Ramos (cell line): ENCODE measurements at regions not wholly inside any gene's neighbourhood (a gene's known extent, or its start where the extent isn't known, plus 50 kb on each side); places are given as distances from the start of the nearest gene placed in this dataset.

Source experiments
- in situ Hi-C: fragments of 300-500 bp; cut with MboI; formaldehyde crosslinking; loops from one replicate; pipeline ENCODE4 v1.14.3; 2022; ENCODE audit warnings: low sequenced_read_pairs; ENCODE audit not compliant: unreplicated experiment

DNA sequence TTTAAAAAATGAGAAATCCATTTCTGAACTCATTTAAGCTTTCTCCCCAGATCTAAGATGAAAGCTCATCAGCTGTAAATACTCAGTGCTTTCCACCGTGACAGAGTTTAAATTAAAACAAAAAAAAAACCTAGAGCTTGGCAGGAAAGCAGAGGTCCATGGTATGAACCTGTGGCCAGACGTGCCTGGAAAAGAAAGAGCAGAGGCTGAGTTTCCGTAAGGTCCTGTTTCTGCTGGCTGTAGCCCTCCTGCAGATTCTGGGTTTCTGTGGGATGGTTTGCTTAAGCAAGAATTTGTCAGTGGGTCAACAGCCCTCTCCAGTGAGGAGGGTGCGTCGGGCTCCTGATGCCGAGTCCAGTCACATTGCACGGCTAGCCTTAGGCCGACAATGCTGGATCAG lies 383.2 kb downstream of the SAMD5 start:
- in situ Hi-C loops = no loop called here

DNA sequence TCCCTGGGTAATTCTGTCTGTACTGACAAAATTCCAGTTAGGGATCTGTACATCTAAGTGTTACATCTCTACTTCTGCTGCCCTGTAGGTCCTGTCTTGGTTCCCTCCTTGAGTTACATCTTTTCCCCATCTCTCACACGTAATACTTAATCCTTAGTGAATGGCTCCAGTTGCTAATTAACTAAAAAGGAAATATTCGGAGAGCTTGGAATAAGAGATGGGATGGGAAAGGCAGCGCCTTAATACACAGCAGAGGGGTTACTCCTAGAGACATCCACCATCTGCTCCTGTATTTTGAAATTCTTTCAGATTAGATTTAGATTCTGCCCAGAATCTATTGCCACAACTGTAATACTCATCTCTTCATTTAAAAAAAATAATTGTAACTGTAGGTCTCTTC lies 384.0 kb downstream of the SAMD5 start:
- in situ Hi-C loops = no loop called here

DNA sequence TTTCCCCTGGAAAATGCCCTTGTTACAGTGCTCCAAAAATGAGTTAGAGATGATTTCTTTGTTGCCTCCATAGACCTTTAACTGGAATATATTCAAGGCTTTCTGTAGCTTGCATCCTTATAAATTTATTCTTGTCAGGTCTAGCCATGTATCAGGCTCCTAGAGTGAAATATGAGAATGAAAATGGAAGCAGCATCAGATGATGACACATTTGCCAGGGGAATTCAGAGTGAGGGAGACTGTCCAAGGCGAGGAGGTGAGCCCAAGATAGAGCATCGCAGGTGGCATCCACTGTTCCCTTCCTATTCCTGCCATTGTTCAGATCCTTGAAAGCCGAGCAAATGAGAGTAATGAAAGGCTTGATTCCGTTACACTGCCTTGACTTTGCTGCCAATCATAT lies 386.8 kb downstream of the SAMD5 start:
- in situ Hi-C loops = no loop called here

DNA sequence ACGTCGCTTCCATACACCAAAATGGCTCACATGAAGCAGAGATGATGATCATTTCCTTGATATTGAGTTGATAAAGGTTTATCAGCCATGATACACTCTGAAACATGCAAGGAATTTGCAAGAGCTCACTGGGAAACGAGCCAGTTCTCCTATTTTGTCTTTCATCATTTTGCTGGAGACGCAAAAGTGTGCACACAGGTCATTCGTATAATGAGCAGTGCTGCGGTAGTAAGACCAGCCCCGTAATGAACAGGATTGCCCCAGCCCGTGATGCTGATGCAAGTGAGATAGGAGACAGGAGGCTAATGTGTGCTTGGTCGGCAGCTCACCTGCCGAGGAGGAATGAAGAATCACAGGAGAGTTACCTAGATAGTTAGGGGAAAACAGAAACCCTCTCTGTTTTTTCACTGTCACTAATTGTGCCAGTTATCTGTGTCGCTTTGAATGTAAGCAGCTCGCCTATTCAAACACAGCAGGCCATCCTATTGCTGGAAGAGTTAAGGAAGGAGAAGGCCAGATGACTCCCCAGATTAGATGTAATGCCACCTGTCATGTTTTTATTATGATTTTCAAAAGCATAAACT lies 391.8 kb downstream of the SAMD5 start:
- in situ Hi-C loops = no loop called here

DNA sequence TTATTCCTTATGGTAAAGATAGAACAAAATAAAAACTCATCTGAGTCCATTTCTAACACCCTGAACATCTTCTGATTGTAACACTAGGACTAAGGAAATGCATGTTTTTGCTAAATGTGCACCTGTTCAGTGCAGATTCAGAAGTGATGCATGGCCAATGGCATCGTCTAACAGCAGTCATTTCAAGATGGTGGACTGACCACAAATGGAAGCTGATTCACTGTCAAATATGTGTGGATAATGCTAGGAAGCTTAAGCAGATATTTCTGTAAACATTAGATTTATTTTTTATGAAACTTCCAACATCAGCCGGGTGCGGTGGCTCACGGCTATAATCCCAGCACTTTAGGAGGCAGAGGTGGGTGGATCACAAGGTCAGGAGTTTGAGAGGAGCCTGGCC lies 394.8 kb downstream of the SAMD5 start:
- in situ Hi-C loops = no loop called here

DNA sequence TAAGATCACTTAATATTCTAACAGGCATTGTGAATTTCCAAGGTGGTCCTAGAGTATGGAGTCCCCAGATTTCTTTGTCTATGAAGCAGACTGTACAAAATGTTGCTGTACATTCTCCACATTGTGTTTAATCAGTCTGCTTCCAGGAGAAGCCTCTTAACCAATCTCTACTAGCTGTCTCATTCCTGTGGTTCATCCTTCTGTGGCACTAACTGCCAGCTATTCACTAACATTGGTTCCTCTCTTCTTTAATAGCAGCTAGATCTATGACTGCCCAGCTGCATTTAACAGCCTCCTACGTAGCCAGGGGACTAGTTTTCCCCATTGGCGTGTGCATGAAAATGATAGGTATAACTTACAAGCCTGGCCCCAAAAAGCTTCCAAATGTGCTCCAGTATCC lies 395.4 kb downstream of the SAMD5 start:
- in situ Hi-C loops = no loop called here

DNA sequence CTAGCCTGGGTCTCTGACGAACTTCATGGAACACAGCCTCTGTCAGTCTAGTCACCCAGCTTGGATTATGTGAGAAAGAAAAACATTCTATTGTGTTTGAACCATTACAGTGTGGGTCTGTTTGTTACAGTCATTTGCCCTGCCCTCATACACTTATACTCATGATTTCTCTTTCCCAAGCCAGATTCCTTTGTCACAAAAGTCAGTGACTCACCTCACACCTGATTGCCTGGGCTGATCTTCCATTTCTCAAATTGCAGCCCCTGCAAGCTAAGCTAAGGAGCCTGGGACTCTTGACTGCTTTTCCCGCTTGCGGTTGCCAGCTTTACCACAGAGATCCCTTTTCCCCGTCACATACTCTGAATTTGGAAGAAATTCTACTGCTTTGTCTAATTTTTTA lies 395.9 kb downstream of the SAMD5 start:
- in situ Hi-C loops = no loop called here

DNA sequence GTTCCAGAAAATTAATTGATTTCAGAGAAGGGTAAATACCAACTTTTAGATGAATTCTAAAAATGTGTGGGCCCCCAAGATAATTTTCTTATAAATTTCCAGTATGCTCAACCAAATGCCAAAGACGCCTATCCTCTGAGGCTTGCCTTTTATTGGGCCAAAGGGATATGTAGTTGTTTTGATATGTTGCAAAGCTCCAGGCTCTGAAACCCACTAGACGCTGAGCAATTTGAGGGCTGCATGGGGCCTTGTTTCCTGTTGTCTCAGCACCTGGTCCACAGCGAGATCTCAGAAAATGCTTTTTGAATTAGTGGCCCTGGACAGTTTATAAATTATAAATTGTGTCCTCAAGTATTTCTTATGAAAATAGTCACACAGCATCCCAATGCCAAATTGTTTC lies 397.2 kb downstream of the SAMD5 start:
- in situ Hi-C loops = no loop called here

DNA sequence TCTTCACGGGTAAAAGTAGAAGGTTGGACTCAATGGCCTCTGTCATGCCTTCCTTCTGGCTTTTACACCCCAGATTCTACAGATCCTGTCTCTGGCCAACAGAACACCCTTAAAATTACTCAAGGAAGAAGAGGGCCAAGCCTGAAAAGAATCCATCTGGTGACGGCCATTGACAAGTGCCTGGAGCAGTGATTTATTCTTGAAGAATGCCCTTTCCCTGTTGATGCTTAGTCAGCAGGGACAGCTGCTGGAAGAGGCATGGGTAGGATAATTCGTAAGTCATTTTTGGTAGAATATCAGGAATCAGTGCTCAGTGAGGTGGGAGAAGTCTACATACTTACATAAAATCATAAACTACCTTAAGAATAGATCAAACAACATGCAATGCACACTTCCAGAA lies 397.9 kb downstream of the SAMD5 start:
- in situ Hi-C loops = no loop called here

DNA sequence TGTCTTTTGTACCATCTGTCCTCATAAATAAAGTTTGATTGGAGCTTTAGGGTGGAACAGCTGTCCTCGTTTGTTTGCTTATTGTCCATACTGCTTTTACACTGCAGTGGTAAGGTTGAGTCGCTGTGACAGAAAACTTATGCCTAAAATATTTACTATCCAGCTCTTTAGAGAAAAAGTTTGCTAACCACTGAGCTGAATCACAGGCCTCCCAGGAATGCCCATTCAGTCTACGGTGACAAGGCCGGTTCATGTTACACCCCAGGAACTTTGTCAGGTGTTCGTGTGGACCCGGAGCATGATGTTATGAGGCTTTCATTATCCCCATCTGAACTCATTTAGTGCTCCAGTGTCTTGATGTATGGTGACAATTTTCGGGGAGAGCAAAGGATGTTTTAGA lies 401.1 kb downstream of the SAMD5 start:
- in situ Hi-C loops = no loop called here

DNA sequence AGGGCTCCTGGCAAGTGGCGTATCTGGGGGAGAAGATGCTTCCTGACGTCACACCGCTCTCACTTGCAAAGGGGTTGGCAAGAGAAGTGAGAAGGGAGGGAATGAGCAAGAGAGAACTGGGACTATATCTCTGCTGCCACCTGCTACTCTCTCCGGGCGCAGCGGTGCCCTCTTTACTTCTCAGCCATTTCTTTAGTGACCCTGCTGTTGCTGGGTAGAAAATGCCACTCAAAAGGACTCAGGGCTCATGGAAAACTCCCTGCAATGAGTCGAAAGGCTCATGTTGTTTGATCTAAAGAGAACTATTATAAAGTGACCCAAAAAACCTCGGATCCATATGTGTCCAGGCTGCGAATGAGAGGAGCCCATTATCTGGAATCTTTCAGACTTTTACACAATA lies 401.8 kb downstream of the SAMD5 start:
- in situ Hi-C loops = no loop called here

DNA sequence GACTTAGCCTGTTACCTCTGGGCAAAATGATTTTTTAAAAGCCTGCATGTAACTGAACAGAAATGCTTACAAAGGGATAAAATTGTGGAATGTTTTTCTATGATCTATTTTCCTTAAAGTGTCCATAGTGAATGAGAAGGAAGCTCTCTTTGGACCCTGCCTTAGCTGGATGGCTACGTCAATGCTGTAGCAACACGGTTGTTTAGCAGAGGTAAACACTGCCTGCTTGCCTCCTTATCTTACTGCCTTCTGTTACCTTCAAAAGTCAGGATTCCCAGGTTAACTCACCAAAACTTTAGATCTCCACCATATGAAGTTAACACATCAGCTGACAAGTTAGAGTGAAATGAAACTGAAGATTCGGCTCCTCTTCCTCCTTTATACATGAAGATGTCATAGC lies 402.6 kb downstream of the SAMD5 start:
- in situ Hi-C loops = no loop called here

DNA sequence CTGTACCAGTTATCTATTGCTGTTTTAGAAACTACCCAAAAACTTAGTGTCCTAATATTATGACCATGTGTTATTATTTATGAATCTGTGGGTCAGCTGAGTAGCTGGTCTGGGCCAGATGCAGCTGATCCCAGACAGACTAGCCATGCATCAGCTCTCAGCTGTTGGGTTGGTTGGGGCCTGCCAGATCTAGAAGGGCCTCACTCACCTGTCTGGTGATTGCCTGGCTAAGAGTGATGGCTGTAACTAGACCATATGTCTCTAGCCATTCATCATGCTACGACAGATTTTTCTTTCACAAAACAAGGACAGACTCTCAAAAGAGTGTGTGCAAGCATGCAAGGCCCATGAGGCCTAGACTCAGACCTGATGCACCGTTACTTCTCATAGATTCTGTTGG lies 403.2 kb downstream of the SAMD5 start:
- in situ Hi-C loops = no loop called here

DNA sequence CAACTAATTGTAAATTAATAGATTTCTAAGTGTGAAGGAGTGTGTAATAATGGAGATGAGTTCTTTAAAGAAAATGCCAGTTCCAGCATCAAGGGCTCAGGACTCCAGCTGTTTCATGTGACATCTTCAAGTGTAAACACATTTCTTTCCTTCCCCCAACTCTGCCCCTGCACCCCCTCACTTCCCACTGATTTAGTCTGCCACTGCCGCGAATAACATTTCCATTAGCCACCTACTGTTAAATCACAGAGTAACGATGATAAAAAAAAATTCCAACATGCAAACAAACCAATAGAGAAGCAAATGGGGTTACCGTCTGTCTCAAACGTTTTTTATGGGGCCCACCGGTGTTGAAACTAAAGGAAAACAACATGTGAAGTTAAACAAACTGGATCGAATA lies 414.3 kb downstream of the SAMD5 start:
- in situ Hi-C loops = no loop called here

DNA sequence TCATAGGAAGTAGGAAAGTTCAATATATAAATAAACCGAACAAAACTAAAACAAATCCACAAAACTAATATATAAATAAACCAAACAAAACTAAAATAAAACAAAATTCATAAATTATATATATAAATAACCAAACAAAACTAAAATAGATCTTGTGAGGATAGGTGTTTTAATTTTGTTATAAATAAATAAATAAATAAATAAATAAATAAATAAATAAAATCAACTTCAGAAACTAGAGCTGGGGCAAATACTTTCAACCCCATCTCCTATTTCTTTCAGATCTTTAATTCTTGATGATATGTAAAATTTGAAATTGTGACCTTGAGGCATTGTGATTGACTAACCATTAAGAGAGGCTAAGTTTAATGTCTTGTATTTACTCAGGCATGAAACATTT lies 416.1 kb downstream of the SAMD5 start:
- in situ Hi-C loops = no loop called here

DNA sequence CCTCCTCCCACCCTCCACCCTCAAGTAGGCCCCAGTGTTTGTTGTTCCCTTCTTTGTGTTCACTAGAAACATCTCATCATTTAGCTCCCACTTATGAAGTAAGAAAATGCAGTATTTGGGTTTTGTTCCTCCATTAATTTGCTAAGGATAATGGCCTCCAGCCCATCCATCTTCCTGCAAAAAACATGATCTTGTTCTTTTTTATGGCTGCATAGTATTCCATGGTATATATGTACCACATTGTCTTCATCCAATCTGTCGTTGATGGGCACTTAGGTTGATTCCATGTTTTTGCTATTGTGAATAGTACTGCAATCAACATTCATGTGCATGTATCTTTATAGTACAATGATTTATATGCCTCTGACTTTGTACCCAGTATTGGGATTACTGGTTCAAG lies 416.8 kb upstream of the SASH1 start:
- in situ Hi-C loops = no loop called here

DNA sequence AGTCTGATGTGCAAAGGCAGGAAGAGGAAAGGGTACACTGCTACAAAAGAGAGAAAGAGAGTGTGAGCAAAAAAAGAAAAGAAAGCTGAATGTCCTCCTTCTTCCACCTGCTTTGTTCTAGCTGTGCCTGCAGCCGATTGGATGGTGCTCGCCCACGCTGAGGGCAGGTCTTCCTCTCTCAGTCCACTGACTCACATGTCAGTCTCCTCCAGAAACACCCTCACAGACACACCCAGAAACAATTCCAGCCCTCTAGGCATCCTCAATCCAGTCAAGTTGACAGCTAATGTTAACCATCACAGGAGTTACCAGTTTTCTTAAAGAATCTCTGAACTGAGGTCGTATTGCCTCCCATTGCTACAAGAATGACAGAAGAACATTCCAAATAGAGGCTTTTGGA lies 411.9 kb upstream of the SASH1 start:
- in situ Hi-C loops = no loop called here

DNA sequence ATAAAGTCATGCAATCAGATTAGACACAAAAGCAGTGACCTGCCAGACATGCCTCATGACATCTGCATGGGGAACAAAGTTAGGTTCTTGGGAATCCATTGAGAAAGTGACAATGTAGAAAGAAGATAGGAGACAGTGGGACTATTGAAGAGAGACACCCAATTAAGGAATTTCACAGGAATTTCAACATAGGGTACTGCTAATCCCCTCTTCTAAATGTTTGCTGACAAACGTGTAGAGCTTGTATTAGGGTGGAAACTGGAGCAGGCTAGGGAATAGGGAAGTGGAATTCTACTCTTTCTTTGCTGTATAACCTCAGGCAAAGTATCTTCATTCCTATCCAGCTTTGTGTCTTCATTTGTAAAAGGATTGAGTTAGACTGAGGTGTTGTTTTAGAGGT lies 409.4 kb upstream of the SASH1 start:
- in situ Hi-C loops = no loop called here

DNA sequence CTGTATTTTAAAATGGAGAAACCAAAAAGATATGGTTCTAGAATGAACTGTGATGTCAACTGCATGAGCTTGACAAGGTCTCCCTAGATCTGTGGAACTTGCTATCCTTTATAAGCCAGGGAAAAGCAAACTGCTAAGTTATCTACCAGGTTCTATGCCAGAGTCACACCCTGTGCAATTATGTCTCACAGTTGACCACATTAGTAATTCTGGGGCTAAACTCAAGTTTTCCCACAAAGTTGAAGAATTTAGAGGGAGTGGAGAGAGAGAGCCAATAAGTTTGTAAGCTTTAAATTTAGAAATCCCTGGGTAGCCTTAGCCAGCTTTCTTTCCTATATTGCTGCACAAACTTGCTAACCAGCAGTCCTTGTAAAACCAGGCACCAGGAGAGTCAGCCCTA lies 407.0 kb upstream of the SASH1 start:
- in situ Hi-C loops = no loop called here

DNA sequence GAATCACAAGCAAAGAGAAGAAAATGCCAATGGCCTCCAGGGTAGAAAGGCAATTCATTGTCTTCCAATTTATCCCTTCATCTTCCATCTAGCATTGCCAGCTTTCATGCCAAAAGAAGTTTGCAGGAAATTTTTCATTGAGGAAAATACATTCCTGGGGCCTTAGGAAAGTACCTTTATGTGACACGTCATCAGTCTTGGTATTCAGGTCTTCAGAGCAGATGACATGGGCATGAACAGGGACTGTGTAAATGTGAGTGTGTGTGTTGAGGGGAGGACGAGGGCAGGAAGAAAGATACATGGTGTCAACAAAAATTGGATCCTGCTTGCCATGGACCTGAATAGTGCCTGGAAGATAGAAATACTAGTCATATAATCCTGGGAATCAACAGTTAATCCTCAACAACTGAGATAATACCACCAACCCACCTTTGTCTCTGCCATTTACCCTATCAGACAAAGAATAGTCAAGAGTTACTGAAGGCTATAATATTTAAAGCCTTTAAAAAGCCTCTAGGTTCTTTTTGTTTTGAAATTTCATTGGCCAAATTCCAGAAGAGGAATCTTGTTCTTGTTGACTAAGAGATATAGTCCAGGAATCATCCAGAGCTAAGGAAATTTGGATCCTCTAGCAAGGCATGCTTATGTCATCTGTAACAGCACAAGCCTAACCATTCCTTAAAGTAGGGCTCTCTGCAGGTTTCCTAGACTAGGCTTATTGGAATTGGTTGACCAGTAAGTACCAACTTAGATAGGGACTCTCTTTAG lies 405.8 kb upstream of the SASH1 start:
- in situ Hi-C loops = no loop called here

DNA sequence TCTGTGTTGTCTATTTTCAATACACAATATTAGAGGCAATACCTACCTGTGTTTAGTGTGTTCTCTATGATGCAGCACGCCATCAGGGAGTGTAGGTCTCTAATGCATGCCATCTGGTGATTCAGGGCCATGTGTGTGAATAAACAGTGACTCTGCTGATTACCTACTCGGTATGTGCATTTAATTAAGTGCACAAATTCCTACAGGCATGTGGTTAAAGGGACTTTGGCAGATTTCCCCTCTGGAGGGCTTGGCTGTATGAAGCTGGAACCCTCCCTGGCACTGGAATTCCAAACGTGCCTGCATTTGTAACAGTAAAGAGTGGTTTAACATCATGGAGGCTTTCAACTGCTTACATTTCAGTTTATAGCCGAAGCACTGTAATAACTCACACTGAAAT lies 401.5 kb upstream of the SASH1 start:
- in situ Hi-C loops = no loop called here

DNA sequence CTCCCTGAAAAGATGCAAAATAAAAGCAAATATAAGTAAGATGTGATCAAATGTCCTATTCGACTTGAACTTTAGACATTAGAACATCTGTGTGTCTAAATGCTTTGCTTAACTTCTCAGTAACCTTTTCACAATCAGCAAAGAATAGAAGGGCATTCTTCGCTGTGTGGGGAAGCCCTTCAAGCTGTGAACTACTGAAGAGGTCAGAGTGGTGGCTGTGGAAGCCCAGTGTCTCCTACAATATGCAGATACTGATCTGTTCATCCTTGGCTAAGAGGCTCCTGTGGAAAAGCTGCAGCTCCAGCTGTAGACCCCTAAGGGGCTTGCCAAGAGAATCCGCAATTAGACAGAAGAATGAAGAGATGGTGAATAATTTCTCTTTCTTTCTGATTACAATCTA lies 400.3 kb upstream of the SASH1 start:
- in situ Hi-C loops = no loop called here
